Testis (tissue), 2 donors: ENCODE measurements at regions not wholly inside any gene's neighbourhood (a gene's known extent, or its start where the extent isn't known, plus 50 kb on each side); places are given as distances from the start of the nearest gene placed in this dataset.
"Not testable (repeated sequence)": the region's sequence is repeated elsewhere in the genome, so short reads cannot be mapped to it uniquely, and the experiment has no call there.

Source experiments
- POLR2A ChIP-seq: fragments of 450-650 bp; IDR thresholded peaks from one replicate; pipeline ENCODE4 v1.6.1; 2017; ENCODE audit warnings: antibody characterized with exemption, mild to moderate bottlenecking, moderate library complexity
- TF ChIP-seq, protein P1 (sequence below), 3 experiments: fragments of 450-650 bp in 2 of 3; fragments of 200-600 bp in 1 of 3; sonication (generic) in 1 of 3; IDR thresholded peaks; one replicate each; pipeline ENCODE4 v1.5.1; 2016 to 2019; ENCODE audit warnings: antibody characterized with exemption in 3 of 3, mild to moderate bottlenecking in 2 of 3, moderate library complexity in 1 of 3

DNA sequence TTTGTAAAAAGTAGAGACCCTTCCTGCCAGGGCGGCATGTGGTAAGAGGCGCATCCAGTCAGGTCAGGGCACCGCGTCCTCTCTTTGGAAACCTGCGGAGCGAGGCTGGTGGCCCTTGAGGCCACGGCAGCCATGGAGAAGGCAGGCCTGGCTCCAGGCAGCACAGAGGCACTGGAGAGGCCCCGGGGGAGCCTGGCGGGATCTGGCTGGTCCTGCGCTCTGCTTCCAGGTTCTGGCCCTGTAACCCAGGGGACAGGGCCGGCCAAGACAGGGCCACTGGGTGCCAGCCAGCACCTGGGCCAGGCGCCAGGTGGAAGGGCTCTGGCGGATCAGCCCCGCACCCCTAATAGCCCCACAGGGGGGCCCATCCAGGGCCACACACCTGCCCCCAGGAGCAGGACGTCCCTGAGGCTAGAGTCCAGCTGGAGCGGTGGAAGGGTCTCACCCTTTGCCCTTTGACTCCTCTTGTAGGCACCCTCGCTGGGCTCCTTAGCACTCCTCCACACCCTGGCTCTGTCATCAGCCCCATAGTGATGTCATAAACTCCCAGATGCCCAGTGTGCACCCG lies 272.4 kb upstream of the NRSN1 start:
- TF ChIP-seq, protein P1, sequence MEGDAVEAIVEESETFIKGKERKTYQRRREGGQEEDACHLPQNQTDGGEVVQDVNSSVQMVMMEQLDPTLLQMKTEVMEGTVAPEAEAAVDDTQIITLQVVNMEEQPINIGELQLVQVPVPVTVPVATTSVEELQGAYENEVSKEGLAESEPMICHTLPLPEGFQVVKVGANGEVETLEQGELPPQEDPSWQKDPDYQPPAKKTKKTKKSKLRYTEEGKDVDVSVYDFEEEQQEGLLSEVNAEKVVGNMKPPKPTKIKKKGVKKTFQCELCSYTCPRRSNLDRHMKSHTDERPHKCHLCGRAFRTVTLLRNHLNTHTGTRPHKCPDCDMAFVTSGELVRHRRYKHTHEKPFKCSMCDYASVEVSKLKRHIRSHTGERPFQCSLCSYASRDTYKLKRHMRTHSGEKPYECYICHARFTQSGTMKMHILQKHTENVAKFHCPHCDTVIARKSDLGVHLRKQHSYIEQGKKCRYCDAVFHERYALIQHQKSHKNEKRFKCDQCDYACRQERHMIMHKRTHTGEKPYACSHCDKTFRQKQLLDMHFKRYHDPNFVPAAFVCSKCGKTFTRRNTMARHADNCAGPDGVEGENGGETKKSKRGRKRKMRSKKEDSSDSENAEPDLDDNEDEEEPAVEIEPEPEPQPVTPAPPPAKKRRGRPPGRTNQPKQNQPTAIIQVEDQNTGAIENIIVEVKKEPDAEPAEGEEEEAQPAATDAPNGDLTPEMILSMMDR (IDR thresholded peaks at IDR 0.05), result not testable (repeated sequence)
- TF ChIP-seq POLR2A, result not testable (repeated sequence)
